Right lobe of liver (tissue), 4 donors: ENCODE measurements at regions not wholly inside any gene's neighbourhood (a gene's known extent, or its start where the extent isn't known, plus 50 kb on each side); places are given as distances from the start of the nearest gene placed in this dataset.

Experiments
- POLR2A ChIP-seq: fragments of 450-650 bp; IDR thresholded peaks from one replicate; pipeline ENCODE4 v1.6.1; 2017; ENCODE audit warnings: antibody characterized with exemption, mild to moderate bottlenecking
- TF ChIP-seq, protein P1 (sequence below), 4 donors: fragments of 200-600 bp in 3 of 4; fragments of 450-650 bp in 1 of 4; IDR thresholded peaks; one replicate each; pipeline versions ENCODE4 v1.5.1 to v1.8.0; 2016 to 2022; ENCODE audit warnings: antibody characterized with exemption in 4 of 4, mild to moderate bottlenecking in 2 of 4
- donor health status: DM: no; HTN: no; CAD: no.
- donor health status: DM: no; HTN: no; CAD: no.
- donor health status: DM: no; HTN: yes; CAD: no.

DNA sequence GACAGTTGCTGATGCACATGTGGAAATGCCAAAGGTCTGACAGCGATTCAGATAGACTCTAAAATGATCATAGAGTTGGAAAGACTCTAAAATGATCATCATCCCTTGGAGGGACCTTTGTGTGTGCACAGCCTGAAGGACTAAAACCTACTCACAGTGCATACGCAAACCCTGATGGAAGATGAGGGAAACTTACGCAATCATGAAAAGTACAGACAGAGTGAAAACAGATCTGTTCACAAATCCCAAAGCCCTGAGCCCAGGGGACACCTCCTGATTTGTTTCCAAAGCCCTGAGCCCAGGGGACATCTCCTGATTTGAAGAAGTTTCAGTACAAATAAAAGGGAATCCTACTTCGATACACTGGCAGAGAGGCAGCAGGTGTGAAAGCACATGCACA, 79.3 kb upstream of the PROX1 start:
- TF ChIP-seq, protein P1, sequence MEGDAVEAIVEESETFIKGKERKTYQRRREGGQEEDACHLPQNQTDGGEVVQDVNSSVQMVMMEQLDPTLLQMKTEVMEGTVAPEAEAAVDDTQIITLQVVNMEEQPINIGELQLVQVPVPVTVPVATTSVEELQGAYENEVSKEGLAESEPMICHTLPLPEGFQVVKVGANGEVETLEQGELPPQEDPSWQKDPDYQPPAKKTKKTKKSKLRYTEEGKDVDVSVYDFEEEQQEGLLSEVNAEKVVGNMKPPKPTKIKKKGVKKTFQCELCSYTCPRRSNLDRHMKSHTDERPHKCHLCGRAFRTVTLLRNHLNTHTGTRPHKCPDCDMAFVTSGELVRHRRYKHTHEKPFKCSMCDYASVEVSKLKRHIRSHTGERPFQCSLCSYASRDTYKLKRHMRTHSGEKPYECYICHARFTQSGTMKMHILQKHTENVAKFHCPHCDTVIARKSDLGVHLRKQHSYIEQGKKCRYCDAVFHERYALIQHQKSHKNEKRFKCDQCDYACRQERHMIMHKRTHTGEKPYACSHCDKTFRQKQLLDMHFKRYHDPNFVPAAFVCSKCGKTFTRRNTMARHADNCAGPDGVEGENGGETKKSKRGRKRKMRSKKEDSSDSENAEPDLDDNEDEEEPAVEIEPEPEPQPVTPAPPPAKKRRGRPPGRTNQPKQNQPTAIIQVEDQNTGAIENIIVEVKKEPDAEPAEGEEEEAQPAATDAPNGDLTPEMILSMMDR (IDR thresholded peaks at IDR 0.05), result no peak
- no peak for TF ChIP-seq POLR2A
